CD4-positive, alpha-beta T cell treated with Interleukin-15 for 1 hour (primary cell): ENCODE measurements at regions not wholly inside any gene's neighbourhood (a gene's known extent, or its start where the extent isn't known, plus 50 kb on each side); places are given as distances from the start of the nearest gene placed in this dataset.
"Not testable (repeated sequence)": the region's sequence is repeated elsewhere in the genome, so short reads cannot be mapped to it uniquely, and the experiment has no call there.

Experiments
- DNase-seq: peaks from one replicate; pipeline ENCODE4 v3.0.0-alpha.2; 2020

- DNase-seq, result no peak
Measured at GRCh38 chr1:157249326-157249725, 111.1 kb upstream of the ETV3 start.

GRCh38 chr1:157247764-157248049 is 109.5 kb upstream of the ETV3 start:
- not testable (repeated sequence) for DNase-seq

GRCh38 chr1:157247005-157247763 is 109.0 kb upstream of the ETV3 start:
- no peak for DNase-seq

DNA sequence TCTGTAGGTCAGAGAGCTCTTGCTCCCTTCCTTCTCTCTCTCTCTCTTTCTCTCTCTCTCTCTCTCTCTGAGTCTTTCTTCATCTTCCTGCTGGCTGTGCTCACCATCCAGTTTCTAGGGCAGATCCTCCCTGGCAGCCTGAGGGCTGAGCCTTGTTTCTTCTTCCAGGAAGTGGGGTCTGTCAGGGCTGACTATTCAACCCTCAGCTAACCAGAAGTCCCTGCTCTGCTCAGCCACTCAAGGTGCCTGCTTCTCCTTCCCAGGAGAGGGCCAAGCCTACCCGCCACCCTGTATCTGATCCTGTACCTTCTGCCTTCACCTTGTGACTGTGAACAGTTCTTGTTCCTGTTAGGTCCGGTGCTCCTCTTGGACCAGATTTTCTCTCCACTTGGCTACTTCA is 107.6 kb upstream of the ETV3 start:
- DNase-seq, result no peak

GRCh38 chr1:157241185-157241538 is 103.0 kb upstream of the ETV3 start:
- no peak for DNase-seq

DNA sequence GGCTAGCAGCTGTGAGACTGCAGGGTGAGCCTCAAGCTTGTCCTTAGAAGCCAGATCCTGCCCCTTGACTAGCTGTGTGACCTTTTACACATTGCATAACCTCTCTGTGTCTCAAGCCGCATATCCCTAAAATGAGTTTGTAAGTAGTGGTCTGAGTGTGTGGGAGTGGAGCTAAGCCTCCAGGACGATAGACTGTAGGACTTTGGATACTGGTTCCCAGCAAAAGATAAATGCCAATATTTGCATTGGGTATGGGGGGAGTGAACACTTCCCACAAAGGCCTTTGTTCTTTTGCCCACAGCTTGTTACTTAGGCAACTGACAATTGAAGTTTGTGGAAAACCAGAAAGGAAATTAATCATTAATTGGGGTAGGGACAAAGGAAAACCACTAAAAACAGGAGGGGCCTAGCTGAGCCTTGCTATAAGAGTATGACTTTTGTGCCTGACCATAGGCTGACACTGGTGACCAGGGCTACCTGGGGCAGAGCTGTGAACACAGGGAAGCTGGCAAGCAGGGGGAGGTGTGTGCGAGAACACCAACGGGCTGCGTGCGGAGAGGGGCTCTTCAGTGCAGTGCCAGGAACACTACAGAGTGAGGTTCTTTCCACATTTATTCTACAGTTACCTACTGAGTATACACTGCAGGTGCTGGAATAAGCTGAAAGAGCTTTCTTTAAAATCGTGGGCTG is 102.4 kb upstream of the ETV3 start:
- DNase-seq, result no peak

GRCh38 chr1:157239936-157240335 is 101.7 kb upstream of the ETV3 start:
- no peak for DNase-seq

GRCh38 chr1:157238585-157238984 is 100.4 kb upstream of the ETV3 start:
- DNase-seq, result no peak

DNA sequence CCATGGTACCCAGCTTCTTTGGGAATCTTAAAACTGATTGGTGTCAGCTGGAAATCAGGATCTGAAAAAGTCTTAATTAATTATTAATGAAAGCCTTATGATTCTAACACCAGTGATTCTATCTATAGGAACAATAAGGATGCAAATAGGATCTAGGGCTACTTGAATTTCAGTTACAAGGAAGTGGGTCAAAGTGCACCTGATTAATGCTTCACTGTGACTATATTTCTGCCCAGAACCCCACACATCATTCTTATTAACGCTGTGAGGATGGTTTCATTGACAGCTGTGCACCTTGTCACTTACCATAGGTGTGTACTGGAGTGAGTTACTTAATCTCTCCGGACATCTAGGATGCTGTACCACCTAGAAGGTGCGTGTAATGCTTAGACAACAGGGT is 99.8 kb upstream of the ETV3 start:
- no peak for DNase-seq

DNA sequence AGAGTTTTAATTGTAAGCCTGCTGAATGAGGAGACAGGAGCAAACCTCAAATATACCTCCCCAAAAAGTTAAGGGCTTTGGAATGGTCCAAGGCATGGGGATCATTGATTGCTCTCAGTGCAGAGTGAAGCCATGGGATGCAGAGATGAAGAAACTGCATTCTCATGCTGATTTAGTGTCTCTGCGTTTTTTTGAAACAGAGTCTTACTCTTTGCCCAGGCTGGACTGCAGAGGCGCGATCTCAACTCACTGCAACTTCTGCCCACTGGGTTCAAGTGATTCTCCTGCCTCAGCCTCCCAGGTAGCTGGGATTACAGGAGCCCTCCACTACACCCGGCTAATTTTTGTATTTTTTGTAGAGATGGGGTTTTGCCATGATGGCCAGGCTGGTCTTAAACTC is 99.3 kb upstream of the ETV3 start:
- DNase-seq, result no peak

DNA sequence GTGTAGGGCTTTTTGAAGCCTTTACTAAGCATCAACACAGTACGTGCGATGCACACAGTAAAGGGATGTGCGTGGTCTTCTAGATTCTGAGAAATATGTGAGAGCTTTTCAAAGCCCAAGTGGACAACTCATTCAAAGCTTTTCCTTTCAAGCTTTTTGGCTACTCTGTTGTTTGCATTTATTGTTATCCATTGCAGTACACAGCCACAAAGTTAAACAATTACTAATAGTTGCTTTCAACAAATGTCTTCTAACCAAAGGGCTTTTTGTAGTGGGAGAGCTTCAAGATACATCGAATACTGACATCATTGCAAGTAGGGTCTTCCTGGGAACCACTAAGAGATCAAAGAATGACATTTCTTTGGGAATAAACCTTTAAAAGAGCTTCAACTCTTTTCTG is 97.9 kb upstream of the ETV3 start:
- no peak for DNase-seq

- no peak for DNase-seq
Measured at GRCh38 chr1:157235307-157235706, 97.1 kb upstream of the ETV3 start.

DNA sequence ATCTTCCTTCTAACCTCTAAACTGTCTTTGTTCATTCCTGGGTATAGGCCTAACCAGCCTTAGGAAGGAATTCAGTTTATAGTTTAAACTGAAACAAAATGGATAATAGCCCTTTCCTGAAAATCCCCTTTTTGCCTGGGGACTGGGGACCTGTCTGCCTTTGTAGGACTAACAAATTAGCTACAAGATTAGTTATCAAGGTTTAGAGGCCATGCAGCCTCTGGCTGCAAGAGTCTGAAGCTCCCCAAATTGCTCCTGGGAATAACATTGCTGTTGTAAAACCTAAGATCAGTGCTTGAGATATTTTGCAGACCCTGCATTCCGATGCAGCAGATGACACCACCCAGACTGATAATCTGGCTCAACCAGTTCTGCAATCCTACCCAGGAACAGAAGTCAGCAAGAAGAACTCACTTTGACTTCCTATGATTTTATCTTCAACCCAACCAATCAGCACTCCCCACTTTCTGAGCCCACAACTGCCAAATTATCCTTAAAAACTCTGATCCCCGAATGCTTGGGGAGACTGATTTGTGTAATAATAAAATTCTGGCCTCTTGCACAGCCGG is 96.6 kb upstream of the ETV3 start:
- DNase-seq, result no peak

DNA sequence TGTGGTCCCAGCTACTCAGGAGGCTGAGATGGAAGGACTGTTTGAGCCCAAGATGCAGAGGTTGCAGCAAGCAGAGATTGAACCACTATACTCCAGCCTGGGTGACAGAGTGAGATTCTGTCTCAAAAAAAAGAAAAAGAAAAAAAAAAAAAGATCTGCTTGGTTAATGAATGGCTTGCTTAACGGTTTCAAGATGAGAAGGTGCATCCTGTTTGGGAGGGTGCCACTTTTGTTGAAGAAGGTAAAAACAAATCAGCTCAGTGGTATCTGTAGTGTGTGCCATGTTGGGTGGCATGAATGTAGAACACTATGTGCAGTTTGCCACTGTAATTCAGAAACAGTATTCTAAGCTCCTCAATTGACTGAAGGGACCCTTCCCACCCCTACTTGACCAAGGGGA is 94.9 kb upstream of the ETV3 start:
- no peak for DNase-seq

GRCh38 chr1:157231846-157232525 is 93.8 kb upstream of the ETV3 start:
- no peak for DNase-seq

GRCh38 chr1:157230500-157230899 is 92.3 kb upstream of the ETV3 start:
- DNase-seq, result no peak

- no peak for DNase-seq
Measured at GRCh38 chr1:157227700-157228099, 89.5 kb upstream of the ETV3 start.

DNA sequence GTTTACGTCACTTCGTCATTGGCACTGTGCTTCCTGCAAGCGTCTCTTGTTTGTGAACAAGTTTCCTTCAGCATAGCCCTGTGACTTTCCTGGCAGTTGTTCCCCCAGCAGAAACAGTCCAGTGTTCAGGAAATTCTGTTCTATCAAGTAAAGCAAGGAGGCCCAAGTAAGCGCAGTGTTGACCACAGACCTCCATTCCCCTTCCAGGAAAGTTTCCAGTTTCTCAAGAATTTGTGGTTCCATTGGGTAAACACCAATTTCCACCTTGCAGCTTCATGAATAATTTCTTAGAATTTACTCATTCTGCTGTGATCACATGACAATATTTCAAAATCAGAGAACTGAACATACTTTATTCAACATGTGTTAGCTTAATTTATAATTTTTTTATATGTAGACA is 88.5 kb upstream of the ETV3 start:
- no peak for DNase-seq

- no peak for DNase-seq
Measured at GRCh38 chr1:157219600-157219999, 81.4 kb upstream of the ETV3 start.

DNA sequence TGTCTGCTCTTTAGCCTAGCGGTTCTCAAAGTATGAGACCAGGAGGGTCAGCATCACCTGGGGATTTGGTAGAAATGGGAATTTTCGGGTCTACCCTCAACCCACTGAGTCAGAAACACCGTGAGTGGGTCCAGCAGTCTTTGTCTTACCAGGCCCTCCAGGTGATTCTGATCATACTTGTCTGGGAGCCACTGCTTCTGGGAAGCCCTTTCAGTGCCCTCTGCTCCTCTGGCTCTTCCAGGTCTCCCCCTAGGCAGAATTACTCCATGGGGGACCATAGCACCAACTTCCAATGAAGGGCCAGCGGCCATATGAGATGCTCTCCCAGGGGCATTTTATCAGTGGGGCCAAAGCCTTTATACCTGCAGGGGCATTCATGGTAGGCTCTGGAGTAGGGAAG is 81.0 kb upstream of the ETV3 start:
- DNase-seq, result no peak

DNA sequence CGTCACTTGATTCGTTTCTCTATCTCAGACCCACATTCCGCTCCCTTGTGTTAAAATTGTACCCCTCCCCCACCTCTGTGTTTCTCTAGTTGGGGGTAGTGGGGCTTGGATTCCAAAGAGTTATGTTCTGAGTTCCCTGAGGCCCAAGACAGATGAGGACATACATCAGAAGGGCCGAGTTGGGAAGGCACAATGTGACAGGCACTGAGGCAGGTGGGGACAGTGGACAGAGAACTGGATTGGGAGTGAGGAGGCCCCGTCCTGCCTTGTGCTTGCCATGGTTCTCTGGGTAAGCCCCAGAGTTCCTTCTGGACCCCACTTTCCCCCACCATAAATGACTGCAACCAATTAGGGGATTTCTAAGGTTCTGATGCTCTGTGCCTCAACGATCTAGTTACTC is 80.5 kb upstream of the ETV3 start:
- DNase-seq, result no peak

- DNase-seq, result no peak
Measured at GRCh38 chr1:157217486-157217885, 79.3 kb upstream of the ETV3 start.

- no peak for DNase-seq
Measured at GRCh38 chr1:157213836-157214235, 75.6 kb upstream of the ETV3 start.

- no peak for DNase-seq
Measured at GRCh38 chr1:157209514-157209913, 71.3 kb upstream of the ETV3 start.
